Left lung (tissue), 4 donors: ENCODE measurements at regions not wholly inside any gene's neighbourhood (a gene's known extent, or its start where the extent isn't known, plus 50 kb on each side); places are given as distances from the start of the nearest gene placed in this dataset.

Experiments used
- ATAC-seq: fragments of 200-7000 bp; cut with Tn5 transposase; one replicate; pipeline ENCODE4 v1.9.1; 2020; ENCODE audit warnings: moderate library complexity
- DNase-seq, 4 donors: peaks; one replicate each; pipeline ENCODE4 v3.0.0-alpha.2; 2013 to 2020
- H3K27ac ChIP-seq, 2 donors: fragments of 200-600 bp; sonication (generic) in 1 of 2; one replicate each; pipeline versions ENCODE4 v1.5.0 to v1.8.0; 2020 to 2021
- H3K27me3 ChIP-seq, 2 donors: fragments of 200-600 bp; sonication (generic) in 1 of 2; one replicate each; pipeline versions ENCODE4 v1.5.0 to v1.8.0; 2020 to 2021
- H3K36me3 ChIP-seq, 2 donors: fragments of 200-600 bp; sonication (generic) in 1 of 2; one replicate each; pipeline versions ENCODE4 v1.5.0 to v1.8.0; 2020 to 2021
- H3K4me1 ChIP-seq, 2 donors: fragments of 200-600 bp; one replicate each; pipeline ENCODE4 v1.8.0; 2021
- H3K4me3 ChIP-seq, 2 donors: fragments of 200-600 bp; sonication (generic) in 1 of 2; one replicate each; pipeline versions ENCODE4 v1.5.0 to v1.8.0; 2020 to 2021; ENCODE audit warnings: mild to moderate bottlenecking in 1 of 2
- H3K9me3 ChIP-seq, 2 donors: fragments of 200-600 bp; sonication (generic) in 1 of 2; one replicate each; pipeline versions ENCODE4 v1.5.0 to v1.8.0; 2020 to 2021
- CTCF ChIP-seq, 2 donors: fragments of 200-600 bp; sonication (generic) in 1 of 2; IDR thresholded peaks; one replicate each; pipeline versions ENCODE4 v1.5.0 to v1.8.0; 2021; ENCODE audit warnings: antibody characterized with exemption in 2 of 2
- intact Hi-C, 2 donors: fragments of 100-400 bp; cut with DNase I; formaldehyde crosslinking; loops; one replicate each; pipeline versions ENCODE4 v1.11.2 to v1.14.2; 2022
- donor health status: DM: no; HTN: yes; CAD: no.
- donor health status: DM: no; HTN: no; CAD: no.

- Histone ChIP-seq H3K9me3 (peaks cover 0 to 12% of the 10 kb centered on the region in 2 donors), H3K27ac (no peak overlapping the region), H3K4me1 (no peaks in the 10 kb centered on the region), H3K27me3 (no peaks in the 10 kb centered on the region), H3K4me3 (no peak overlapping the region), H3K36me3 (no peaks in the 10 kb centered on the region)
- intact Hi-C loops = no loop called here
- DNase-seq (no peak), ATAC-seq (no peak)
- TF ChIP-seq CTCF (IDR thresholded peaks at IDR 0.05) = no peak
Measured at GRCh38 chr11:109023036-109023435, 358.2 kb downstream of the DDX10 start.

GRCh38 chr11:109026891-109027489 is 362.1 kb downstream of the DDX10 start:
- Histone ChIP-seq H3K4me3 (no peak overlapping the region), H3K27me3 (no peaks in the 10 kb centered on the region), H3K4me1 (no peaks in the 10 kb centered on the region), H3K9me3 (peaks cover 0 to 12% of the 10 kb centered on the region in 2 donors), H3K27ac (no peak overlapping the region), H3K36me3 (no peaks in the 10 kb centered on the region)
- DNase-seq (no peak), ATAC-seq (no peak)
- intact Hi-C loops = no loop called here
- no peak for TF ChIP-seq CTCF (IDR thresholded peaks at IDR 0.05)

GRCh38 chr11:109027851-109028250 is 363.0 kb downstream of the DDX10 start:
- ATAC-seq = no peak
- TF ChIP-seq CTCF (IDR thresholded peaks at IDR 0.05) = no peak

GRCh38 chr11:109029927-109030326 is 365.1 kb downstream of the DDX10 start:
- no peak for ATAC-seq
- Histone ChIP-seq H3K4me1 (no peaks in the 10 kb centered on the region), H3K27ac (no peak overlapping the region), H3K4me3 (no peak overlapping the region), H3K27me3 (no peaks in the 10 kb centered on the region), H3K36me3 (no peaks in the 10 kb centered on the region), H3K9me3 (peaks cover 0 to 4% of the 10 kb centered on the region in 2 donors)
- no peak for TF ChIP-seq CTCF (IDR thresholded peaks at IDR 0.05)
- DNase-seq = no peak
- intact Hi-C loops = no loop called here

More at GRCh38 chr11:109027851-109028250, 363.0 kb downstream of the DDX10 start:
- Histone ChIP-seq H3K36me3 (no peaks in the 10 kb centered on the region), H3K4me3 (no peak overlapping the region), H3K27me3 (no peaks in the 10 kb centered on the region), H3K27ac (no peak overlapping the region), H3K9me3 (peaks cover 0 to 12% of the 10 kb centered on the region in 2 donors), H3K4me1 (no peaks in the 10 kb centered on the region)
- no peak for DNase-seq
- intact Hi-C loops = no loop called here

GRCh38 chr11:109033627-109034338 is 368.9 kb downstream of the DDX10 start:
- H3K9me3 ChIP-seq = no peaks in the 10 kb centered on the region
- intact Hi-C loops = no loop called here
- no peak for DNase-seq
- H3K27ac ChIP-seq = no peak overlapping the region
- H3K36me3 ChIP-seq = no peaks in the 10 kb centered on the region
- no peak for ATAC-seq
- TF ChIP-seq CTCF (IDR thresholded peaks at IDR 0.05) = no peak
- no peak overlapping the region for H3K4me3 ChIP-seq
- H3K4me1 ChIP-seq = no peaks in the 10 kb centered on the region
- no peaks in the 10 kb centered on the region for H3K27me3 ChIP-seq
